ENCODE measurements at regions not wholly inside any gene's neighbourhood (a gene's known extent, or its start where the extent isn't known, plus 50 kb on each side); places are given as distances from the start of the nearest gene placed in this dataset.
"Not testable (repeated sequence)": the region's sequence is repeated elsewhere in the genome, so short reads cannot be mapped to it uniquely, and the experiment has no call there.

DNA sequence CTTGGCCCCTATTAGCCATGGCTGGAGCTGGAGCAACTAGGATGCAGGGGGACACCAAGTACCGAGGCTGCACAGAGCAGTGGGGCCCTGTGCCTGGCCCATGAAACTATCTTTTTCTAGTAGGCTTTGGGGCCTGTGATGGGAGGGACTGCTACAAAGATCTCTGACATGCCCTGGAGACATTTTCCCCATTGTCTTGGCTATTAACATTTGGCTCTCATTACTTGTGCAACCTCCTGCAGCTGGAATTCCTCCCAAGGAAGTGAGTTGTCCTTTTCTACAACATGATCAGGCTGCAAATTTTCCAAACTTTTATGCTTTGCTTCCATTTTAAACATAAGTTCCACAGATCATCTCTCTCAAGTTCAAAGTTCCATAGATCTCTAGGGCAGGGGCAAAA lies 174.7 kb upstream of the ANKFN1 start:
- Histone ChIP-seq H3K4me1 (ENCODE audit: control insufficient read depth, insufficient read depth, low read length) (no peaks in the 10 kb centered on the region), H3K27me3 (ENCODE audit: control insufficient read depth, insufficient read depth, low read length) (no peaks in the 10 kb centered on the region), H3K9ac (ENCODE audit: low read length) (no peak overlapping the region), H3K4me3 (ENCODE audit: low read length) (no peak overlapping the region), H3K9me3 (ENCODE audit: control insufficient read depth, low read length) (no peaks in the 10 kb centered on the region), H3K36me3 (ENCODE audit: control insufficient read depth, insufficient read depth, low read length) (no peaks in the 10 kb centered on the region)

DNA sequence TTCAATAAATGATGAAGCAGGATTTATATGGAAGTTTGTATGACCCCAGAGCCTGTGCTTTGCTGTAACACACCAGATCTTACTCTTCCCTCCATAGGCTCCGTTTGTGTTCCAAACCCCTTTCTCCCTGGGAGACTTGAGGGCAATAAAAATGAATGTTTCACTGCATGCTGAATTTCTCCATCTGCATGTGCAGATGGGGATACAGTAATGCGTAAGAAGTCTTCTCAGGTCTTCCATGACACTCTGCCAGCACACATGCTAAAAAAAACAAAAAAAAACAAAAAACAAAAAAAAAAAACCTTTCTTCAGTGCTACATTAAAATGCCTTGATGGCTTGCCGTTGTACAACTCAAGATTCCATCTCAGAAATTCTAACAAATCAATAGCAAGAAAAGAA lies 170.2 kb upstream of the ANKFN1 start:
- Histone ChIP-seq H3K27me3 (ENCODE audit: control insufficient read depth, insufficient read depth, low read length) (no peaks in the 10 kb centered on the region), H3K9me3 (ENCODE audit: control insufficient read depth, low read length) (no peaks in the 10 kb centered on the region), H3K4me3 (ENCODE audit: low read length) (no peak overlapping the region), H3K36me3 (ENCODE audit: control insufficient read depth, insufficient read depth, low read length) (no peaks in the 10 kb centered on the region), H3K9ac (ENCODE audit: low read length) (no peak overlapping the region), H3K4me1 (ENCODE audit: control insufficient read depth, insufficient read depth, low read length) (no peaks in the 10 kb centered on the region)

DNA sequence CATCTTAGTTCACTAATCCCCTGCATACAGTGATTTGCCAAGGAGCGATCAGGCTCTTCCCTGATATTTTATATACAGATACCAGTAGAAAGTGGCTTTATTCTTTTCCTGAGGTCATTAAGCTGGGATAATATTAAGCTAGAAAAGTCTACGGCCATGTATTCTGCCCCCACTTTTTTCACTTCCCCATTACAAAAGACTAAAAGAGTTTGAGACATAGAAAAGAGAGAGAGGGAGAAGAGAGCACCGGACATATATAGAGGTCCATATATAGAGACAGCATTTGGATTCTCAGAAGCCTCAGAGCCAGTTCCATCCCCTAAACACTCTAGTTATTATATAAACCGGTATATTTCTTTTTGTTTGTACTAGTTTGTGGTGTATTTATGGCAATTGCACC lies 166.5 kb upstream of the ANKFN1 start:
- H3K27me3 ChIP-seq (ENCODE audit: control insufficient read depth, insufficient read depth, low read length): no peaks in the 10 kb centered on the region
- H3K4me1 ChIP-seq (ENCODE audit: control insufficient read depth, insufficient read depth, low read length): no peaks in the 10 kb centered on the region
- no peaks in the 10 kb centered on the region for H3K9me3 ChIP-seq (ENCODE audit: control insufficient read depth, low read length)
- H3K9ac ChIP-seq (ENCODE audit: low read length): no peak overlapping the region
- no peaks in the 10 kb centered on the region for H3K36me3 ChIP-seq (ENCODE audit: control insufficient read depth, insufficient read depth, low read length)
- no peak overlapping the region for H3K4me3 ChIP-seq (ENCODE audit: low read length)

DNA sequence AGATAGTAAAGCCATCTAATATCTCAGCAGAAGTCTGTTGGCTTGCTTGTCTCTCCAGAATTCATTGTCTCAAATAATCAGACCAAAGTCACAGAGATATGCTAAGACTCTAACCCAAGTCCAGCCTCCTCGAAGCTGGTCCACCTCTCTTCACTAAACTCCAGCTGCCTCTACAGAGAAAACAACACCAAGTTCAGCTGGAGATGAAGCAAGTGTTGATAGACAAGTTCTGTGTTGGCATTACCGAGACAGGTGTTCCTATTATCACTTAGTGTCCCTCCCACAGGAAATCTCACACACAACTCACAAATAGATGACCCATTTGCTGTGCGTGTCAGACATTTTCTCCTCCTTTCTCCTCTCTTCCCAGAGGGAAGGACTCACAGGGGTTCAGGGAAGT lies 164.4 kb upstream of the ANKFN1 start:
- Histone ChIP-seq H3K36me3 (ENCODE audit: control insufficient read depth, insufficient read depth, low read length) (no peaks in the 10 kb centered on the region), H3K9me3 (ENCODE audit: control insufficient read depth, low read length) (no peaks in the 10 kb centered on the region), H3K4me3 (ENCODE audit: low read length) (no peak overlapping the region), H3K9ac (ENCODE audit: low read length) (no peak overlapping the region), H3K27me3 (ENCODE audit: control insufficient read depth, insufficient read depth, low read length) (no peaks in the 10 kb centered on the region), H3K4me1 (ENCODE audit: control insufficient read depth, insufficient read depth, low read length) (no peaks in the 10 kb centered on the region)

DNA sequence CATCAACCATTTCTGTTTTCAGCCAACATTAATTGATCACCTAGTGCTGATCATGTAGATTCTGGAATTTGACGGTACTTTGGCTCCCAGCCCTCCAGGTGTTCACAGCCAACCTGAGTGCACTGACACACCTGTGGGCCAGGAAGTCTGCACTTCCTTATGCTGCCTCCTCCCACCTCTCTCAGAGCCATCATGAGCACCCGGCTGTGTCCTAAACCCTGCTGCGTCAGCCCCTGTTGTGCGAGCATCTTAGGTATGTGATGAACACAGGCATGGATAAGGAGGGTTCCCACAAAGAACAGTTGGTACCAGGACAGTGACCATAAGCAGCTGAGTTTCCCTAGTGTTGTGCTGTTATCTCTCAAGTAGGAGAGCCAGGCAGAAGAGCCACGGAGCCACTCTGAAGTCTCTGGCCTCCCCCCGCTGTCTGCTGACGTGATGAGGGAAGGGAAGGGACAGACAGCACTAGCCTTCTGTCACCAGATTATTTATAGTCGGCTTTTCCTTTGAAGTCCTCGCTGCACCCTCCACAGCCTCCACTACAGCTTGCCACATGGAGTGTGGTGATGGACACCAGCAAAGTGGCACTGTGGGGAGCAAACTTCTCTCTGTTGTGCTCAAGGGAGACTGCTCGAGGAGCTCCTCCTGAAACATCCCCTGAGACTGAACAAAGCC lies 162.8 kb upstream of the ANKFN1 start:
- H3K4me1 ChIP-seq (ENCODE audit: control insufficient read depth, insufficient read depth, low read length): no peaks in the 10 kb centered on the region
- H3K9ac ChIP-seq (ENCODE audit: low read length): no peak overlapping the region
- H3K4me3 ChIP-seq (ENCODE audit: low read length): no peak overlapping the region
- no peaks in the 10 kb centered on the region for H3K9me3 ChIP-seq (ENCODE audit: control insufficient read depth, low read length)
- H3K27me3 ChIP-seq (ENCODE audit: control insufficient read depth, insufficient read depth, low read length): no peaks in the 10 kb centered on the region
- no peaks in the 10 kb centered on the region for H3K36me3 ChIP-seq (ENCODE audit: control insufficient read depth, insufficient read depth, low read length)

DNA sequence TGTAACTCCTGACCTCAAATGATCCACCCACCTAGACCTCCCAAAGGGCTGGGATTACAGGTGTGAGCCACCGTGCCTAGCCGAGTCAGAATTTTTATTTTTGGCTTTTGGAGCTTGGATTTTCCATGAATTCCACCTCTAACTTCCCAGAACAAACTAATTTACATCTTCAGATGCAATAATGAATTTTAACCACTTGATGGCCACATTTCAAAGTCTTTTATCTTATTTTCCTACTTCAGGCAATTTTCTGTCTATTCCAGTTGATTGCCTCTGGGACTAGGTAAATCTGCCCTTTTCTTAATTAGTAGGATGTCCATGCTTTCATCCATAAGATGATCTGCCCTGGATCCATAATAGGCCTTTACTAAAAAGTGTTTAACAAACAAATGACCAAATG lies 156.4 kb upstream of the ANKFN1 start:
- Histone ChIP-seq H3K4me3 (ENCODE audit: low read length) (no peak overlapping the region), H3K9ac (ENCODE audit: low read length) (no peak overlapping the region), H3K9me3 (ENCODE audit: control insufficient read depth, low read length) (no peaks in the 10 kb centered on the region), H3K4me1 (ENCODE audit: control insufficient read depth, insufficient read depth, low read length) (no peaks in the 10 kb centered on the region), H3K27me3 (ENCODE audit: control insufficient read depth, insufficient read depth, low read length) (no peaks in the 10 kb centered on the region), H3K36me3 (ENCODE audit: control insufficient read depth, insufficient read depth, low read length) (no peaks in the 10 kb centered on the region)

DNA sequence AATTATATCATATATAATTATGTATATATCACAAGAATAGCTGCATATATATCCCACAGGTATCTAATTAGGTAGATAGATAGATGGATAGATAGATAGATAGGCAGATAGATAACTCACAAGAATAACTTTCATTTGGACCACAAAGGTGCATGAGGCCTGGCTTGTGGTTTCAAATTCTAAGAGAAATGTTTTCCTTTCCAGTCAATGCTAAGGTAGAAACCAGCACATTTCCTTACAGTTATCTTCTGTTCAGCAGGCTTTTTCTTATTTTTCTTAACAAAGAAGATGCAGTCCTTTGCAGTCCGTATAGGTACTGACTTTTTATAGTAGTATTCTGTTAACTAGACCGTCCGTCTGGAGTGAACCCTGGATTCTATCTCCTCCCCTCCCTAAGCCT lies 152.9 kb upstream of the ANKFN1 start:
- H3K4me1 ChIP-seq (ENCODE audit: control insufficient read depth, insufficient read depth, low read length): no peaks in the 10 kb centered on the region
- H3K36me3 ChIP-seq (ENCODE audit: control insufficient read depth, insufficient read depth, low read length): no peaks in the 10 kb centered on the region
- H3K9ac ChIP-seq (ENCODE audit: low read length): no peak overlapping the region
- H3K4me3 ChIP-seq (ENCODE audit: low read length): no peak overlapping the region
- no peaks in the 10 kb centered on the region for H3K27me3 ChIP-seq (ENCODE audit: control insufficient read depth, insufficient read depth, low read length)
- no peaks in the 10 kb centered on the region for H3K9me3 ChIP-seq (ENCODE audit: control insufficient read depth, low read length)

DNA sequence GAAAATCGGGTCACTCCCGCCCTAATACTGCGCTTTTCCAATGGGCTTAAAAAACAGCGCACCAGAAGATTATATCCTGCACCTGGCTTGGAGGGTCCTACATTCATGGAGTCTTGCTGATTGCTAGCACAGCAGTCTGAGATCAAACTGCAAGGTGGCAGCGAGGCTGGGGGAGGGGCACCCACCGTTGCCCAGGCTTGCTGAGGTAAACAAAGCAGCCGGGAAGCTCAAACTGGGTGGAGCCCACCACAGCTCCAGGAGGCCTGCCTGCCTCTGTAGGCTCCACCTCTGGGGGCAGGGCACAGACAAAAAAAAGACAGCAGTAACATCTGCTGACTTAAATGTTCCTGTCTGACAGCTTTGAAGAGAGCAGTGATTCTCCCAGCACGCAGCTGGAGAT lies 150.6 kb upstream of the ANKFN1 start:
- not testable (repeated sequence) for H3K9me3 ChIP-seq (ENCODE audit: control insufficient read depth, low read length); H3K4me1 ChIP-seq (ENCODE audit: control insufficient read depth, insufficient read depth, low read length); H3K36me3 ChIP-seq (ENCODE audit: control insufficient read depth, insufficient read depth, low read length); H3K9ac ChIP-seq (ENCODE audit: low read length); H3K27me3 ChIP-seq (ENCODE audit: control insufficient read depth, insufficient read depth, low read length); H3K4me3 ChIP-seq (ENCODE audit: low read length)

DNA sequence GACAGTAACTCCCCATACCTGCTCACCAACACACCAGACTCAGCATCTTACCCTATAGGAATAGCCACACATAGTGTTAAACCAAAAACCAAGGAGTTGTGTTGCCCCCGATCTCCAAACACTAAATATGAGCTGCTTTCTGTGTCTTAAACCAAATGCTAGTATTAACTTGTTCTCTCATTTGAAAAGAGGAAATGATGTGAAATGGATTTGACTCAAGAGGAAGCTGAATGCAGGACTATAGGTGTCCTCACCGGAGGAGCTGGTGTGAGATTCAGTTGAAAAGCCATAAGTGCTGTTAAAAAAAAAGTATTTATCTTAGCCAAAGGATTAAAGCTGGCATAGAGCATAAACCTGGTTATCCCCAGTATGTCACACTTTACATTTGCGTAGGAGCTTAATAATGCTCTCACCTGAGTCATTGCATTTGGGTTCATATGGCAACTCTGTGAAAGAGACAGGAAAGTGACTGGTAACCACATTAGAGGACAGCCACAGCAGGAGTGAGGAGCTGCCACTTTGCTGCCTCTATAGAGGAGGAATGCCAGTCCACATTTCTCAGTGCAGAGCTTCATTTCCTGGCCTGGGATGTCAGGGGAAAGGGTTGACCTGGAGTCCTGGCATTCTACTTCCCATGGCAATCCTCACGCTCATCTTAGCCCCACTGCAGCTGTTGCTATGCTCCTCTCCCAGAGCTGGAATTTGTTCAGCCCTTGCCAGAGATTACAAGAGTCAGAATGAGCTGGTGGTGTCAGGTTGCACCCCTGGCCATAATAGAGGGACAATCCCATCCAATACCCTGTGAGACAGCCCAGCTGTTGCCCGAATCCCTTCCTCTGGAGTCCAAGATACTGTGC lies 143.3 kb upstream of the ANKFN1 start:
- Histone ChIP-seq H3K4me1 (ENCODE audit: control insufficient read depth, insufficient read depth, low read length) (no peaks in the 10 kb centered on the region), H3K4me3 (ENCODE audit: low read length) (no peak overlapping the region), H3K9ac (ENCODE audit: low read length) (no peak overlapping the region), H3K27me3 (ENCODE audit: control insufficient read depth, insufficient read depth, low read length) (no peaks in the 10 kb centered on the region), H3K9me3 (ENCODE audit: control insufficient read depth, low read length) (no peaks in the 10 kb centered on the region), H3K36me3 (ENCODE audit: control insufficient read depth, insufficient read depth, low read length) (no peaks in the 10 kb centered on the region)

DNA sequence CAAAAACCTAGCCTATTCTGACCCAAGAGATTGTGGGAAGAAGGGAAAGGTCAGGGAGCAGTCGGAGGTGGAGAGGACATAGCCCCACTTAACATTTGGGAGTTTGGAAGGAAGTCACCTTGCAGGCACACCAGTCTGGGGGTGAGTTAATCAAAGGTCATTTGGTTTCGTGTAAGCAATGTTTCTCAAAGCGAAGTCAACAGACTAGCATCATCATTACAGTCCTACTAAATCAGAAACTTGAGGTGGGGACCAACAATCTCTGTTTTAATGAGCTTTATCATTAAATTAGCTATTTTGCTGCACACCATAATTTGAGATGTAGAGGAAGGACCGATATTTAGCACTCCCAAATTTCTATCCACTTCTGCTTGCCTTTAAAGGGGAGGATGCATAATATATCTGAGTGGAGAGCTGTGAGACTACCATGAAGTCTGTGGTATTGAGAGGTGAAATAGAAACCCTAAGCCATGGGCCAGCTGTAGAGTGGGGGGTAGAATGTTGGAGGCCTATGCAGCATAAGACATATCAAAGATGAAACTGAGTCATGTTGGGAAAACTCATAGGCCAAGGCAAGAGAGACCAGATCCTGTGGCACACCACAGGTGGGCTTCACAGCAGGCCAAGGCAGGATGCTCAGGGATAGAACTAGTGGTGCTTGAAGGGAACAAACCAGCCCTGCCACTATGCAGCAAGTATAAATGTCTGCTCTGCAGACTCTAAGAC lies 141.7 kb upstream of the ANKFN1 start:
- Histone ChIP-seq H3K9me3 (ENCODE audit: control insufficient read depth, low read length) (no peaks in the 10 kb centered on the region), H3K27me3 (ENCODE audit: control insufficient read depth, insufficient read depth, low read length) (no peaks in the 10 kb centered on the region), H3K4me3 (ENCODE audit: low read length) (no peak overlapping the region), H3K9ac (ENCODE audit: low read length) (no peak overlapping the region), H3K36me3 (ENCODE audit: control insufficient read depth, insufficient read depth, low read length) (no peaks in the 10 kb centered on the region), H3K4me1 (ENCODE audit: control insufficient read depth, insufficient read depth, low read length) (no peaks in the 10 kb centered on the region)

DNA sequence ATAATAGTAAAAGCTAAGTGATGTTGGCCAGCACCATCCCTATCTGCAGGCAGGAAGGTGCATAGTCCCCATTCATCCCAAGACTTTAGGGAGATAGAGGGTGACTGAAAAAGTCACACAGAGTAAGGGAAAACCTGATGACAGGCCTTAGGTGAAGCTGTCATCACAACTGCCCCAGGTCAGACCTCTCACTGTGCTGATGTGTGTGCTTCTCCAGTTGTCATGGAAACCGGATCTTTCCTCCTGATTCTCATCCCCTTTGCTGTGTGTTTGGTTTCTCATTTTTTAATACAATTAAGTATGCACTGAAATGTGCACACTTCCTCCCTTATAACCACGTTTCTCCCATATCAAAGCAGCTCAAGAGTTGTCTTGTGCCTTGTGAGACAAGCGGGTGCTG lies 135.1 kb upstream of the ANKFN1 start:
- Histone ChIP-seq H3K9ac (ENCODE audit: low read length) (no peak overlapping the region), H3K27me3 (ENCODE audit: control insufficient read depth, insufficient read depth, low read length) (no peaks in the 10 kb centered on the region), H3K4me3 (ENCODE audit: low read length) (no peak overlapping the region), H3K9me3 (ENCODE audit: control insufficient read depth, low read length) (no peaks in the 10 kb centered on the region), H3K4me1 (ENCODE audit: control insufficient read depth, insufficient read depth, low read length) (no peaks in the 10 kb centered on the region), H3K36me3 (ENCODE audit: control insufficient read depth, insufficient read depth, low read length) (no peaks in the 10 kb centered on the region)

DNA sequence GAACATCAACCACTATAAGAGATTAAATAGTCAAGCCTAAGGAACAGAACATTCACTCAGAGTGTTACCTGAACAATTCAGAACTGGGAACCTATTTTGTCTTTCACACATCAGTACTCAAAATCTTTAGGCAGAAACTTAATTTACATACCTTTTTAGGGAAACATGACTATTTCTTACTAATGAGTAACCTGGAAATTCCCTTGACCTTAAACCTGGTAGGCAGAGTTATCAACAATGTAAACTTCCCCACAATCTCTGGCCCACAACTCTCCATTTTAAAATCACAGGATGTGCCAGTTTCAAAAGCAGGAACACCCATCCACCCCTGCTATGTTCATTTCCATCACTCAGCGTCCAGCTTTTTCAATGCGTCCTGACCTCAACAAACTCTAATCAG lies 132.9 kb upstream of the ANKFN1 start:
- Histone ChIP-seq H3K27me3 (ENCODE audit: control insufficient read depth, insufficient read depth, low read length) (no peaks in the 10 kb centered on the region), H3K36me3 (ENCODE audit: control insufficient read depth, insufficient read depth, low read length) (no peaks in the 10 kb centered on the region), H3K4me1 (ENCODE audit: control insufficient read depth, insufficient read depth, low read length) (no peaks in the 10 kb centered on the region), H3K4me3 (ENCODE audit: low read length) (no peak overlapping the region), H3K9ac (ENCODE audit: low read length) (no peak overlapping the region), H3K9me3 (ENCODE audit: control insufficient read depth, low read length) (no peaks in the 10 kb centered on the region)

Data from mucosa of stomach (tissue), 1 donor.